GM18951 (cell line): ENCODE measurements at regions not wholly inside any gene's neighbourhood (a gene's known extent, or its start where the extent isn't known, plus 50 kb on each side); places are given as distances from the start of the nearest gene placed in this dataset.

Source experiments
- POLR2A ChIP-seq: IDR thresholded peaks from 4 replicates; pipeline ENCODE4 v1.6.1; 2011; ENCODE audit warnings: mild to moderate bottlenecking; ENCODE audit not compliant: insufficient read length, insufficient read depth; ENCODE audit errors: extremely low read depth
- in situ Hi-C: fragments of 300-500 bp; cut with MboI; formaldehyde crosslinking; loops from one replicate; pipeline ENCODE4 v1.12.0; 2022; ENCODE audit warnings: low sequenced_read_pairs, mixed read lengths, inconsistent platforms; ENCODE audit not compliant: unreplicated experiment

GRCh38 chr16:86398622-86399021 lies 111.7 kb upstream of the FOXF1 start:
- TF ChIP-seq POLR2A: no peak
- in situ Hi-C loops: no loop called here

- TF ChIP-seq POLR2A: no peak
- in situ Hi-C loops: no loop called here
Observed at GRCh38 chr16:86401126-86401525, 109.2 kb upstream of the FOXF1 start.

- in situ Hi-C loops: no loop called here
- TF ChIP-seq POLR2A: no peak
Observed at GRCh38 chr16:86403085-86403484, 107.2 kb upstream of the FOXF1 start.

GRCh38 chr16:86403541-86404163 lies 106.7 kb upstream of the FOXF1 start:
- in situ Hi-C loops: no loop called here
- TF ChIP-seq POLR2A: no peak

- no peak for TF ChIP-seq POLR2A
- in situ Hi-C loops: no loop called here
Observed at GRCh38 chr16:86404678-86405077, 105.6 kb upstream of the FOXF1 start.

DNA sequence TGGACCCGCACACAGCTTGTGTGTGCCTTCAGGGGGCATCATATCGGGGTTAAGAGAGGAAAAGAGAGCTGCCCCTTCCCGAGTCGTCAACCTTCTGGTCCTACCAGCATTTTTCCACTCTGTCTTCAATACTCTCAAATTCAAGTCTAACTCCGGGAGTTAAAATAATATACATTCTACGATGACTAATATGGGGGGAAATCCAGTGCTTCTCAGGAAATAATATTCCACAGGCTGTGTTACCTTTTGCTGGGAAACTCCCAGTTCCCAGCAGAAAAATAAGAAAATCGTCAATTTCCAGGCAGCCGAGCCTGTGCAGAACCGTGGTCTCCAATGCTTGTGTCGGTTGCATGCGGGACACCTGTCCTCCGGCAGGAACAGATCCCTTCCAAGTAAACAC lies 105.0 kb upstream of the FOXF1 start:
- in situ Hi-C loops: no loop called here
- no peak for TF ChIP-seq POLR2A

GRCh38 chr16:86406056-86406455 lies 104.3 kb upstream of the FOXF1 start:
- in situ Hi-C loops: no loop called here
- no peak for TF ChIP-seq POLR2A

DNA sequence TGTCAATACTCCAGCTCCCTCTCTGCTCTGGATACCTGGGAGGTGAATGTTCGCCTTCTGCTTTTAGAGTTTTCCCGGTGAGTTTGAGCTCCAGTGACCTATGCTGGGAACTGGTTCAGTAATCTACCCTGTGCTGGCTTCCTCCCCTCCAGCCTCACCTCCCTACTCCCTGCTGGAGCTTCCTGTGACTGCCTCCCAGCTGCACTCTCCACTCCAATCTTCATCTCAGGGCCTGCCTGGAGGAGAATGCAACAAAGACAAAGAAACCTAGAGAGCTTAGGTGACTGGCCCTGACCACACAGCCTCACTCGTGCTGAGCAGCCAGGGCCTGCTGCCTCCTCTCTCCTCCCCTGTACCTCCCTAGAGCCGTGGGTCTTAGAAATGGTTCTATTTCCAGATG lies 101.6 kb upstream of the FOXF1 start:
- TF ChIP-seq POLR2A: no peak
- in situ Hi-C loops: no loop called here

DNA sequence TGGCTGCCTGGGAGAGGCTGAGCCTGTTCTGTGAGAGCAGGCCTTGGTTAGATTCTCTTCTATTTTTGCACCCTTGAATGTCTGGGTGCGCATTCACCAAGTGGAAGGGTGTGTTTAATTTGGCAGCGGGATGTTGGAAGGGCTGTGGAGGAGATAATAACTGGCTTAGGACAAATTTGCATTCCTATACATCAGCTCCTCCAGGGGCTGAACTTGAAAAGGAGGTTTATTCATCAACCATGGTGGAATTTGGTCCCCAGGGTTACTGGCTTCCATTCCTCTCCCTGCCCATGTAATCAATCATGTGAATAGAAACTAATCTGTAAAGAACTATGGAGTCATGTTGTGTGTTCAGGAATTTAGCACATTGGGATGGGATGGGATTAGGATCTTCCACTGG lies 100.2 kb upstream of the FOXF1 start:
- no peak for TF ChIP-seq POLR2A
- in situ Hi-C loops: no loop called here

DNA sequence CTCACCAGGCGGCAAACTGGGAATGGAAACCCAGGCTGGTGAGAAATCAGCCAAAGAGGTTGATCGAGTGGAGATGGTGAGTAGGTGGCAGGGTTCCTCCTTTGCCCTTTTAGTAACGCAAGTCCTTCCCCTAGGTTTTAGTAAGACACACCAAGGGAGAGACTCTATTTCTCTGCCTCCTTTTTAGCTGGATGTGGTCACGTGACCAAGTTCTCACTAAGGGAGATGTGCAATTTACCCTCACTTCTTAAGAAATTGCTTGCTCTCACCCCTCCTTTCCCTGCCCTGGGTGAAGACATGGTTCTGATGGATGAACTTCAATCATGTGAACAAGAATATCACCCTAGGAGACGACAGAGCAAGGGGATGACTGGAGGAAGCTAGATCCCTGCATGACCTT lies 99.8 kb upstream of the FOXF1 start:
- no peak for TF ChIP-seq POLR2A
- in situ Hi-C loops: no loop called here

GRCh38 chr16:86411897-86412296 lies 98.4 kb upstream of the FOXF1 start:
- in situ Hi-C loops: no loop called here
- no peak for TF ChIP-seq POLR2A

GRCh38 chr16:86414991-86415740 lies 95.2 kb upstream of the FOXF1 start:
- in situ Hi-C loops: no loop called here
- no peak for TF ChIP-seq POLR2A

DNA sequence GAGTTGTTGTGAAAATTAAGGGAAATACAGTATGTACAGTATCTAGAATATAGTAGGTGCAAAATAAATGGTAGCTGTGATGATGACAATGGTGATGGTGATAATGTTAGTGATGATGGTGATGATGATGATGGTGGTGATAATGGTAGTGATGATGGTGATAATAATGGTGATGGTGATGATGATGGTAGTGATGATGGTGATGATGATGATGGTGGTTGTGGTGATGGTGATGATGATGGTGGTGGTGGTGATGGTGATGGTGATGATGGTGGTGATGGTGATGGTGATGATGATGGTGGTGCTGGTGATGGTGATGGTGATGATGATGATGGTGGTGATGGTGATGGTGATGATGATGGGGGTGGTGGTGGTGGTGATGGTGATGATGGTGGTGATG lies 91.3 kb upstream of the FOXF1 start:
- in situ Hi-C loops: no loop called here

DNA sequence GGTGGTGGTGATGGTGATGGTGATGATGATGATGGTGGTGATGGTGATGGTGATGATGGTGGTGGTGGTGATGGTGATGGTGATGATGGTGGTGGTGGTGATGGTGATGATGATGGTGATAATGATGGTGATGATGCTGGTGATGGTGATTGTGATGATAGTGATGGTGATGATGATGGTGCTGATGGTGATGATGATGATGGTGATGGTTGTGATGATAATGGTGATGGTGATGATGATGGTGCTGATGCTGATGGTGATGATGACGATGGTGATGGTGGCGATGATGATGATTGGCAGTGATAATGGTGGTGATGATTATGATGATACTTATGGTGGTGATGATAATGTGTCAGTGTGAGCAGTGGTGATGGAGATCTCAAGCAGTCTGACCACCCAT lies 90.8 kb upstream of the FOXF1 start:
- no peak for TF ChIP-seq POLR2A
- in situ Hi-C loops: no loop called here

More for the DNA sequence above, 91.3 kb upstream of the FOXF1 start:
- TF ChIP-seq POLR2A: no peak
